HG02943 (cell line): ENCODE measurements at regions not wholly inside any gene's neighbourhood (a gene's known extent, or its start where the extent isn't known, plus 50 kb on each side); places are given as distances from the start of the nearest gene placed in this dataset.
"Not testable (repeated sequence)": the region's sequence is repeated elsewhere in the genome, so short reads cannot be mapped to it uniquely, and the experiment has no call there.

Source experiments
- ATAC-seq: cut with Tn5 transposase; IDR thresholded peaks from one replicate; pipeline ENCODE4 v1.9.1; 2021; ENCODE audit warnings: mild to moderate bottlenecking, low read depth, moderate library complexity; ENCODE audit not compliant: unreplicated experiment

GRCh38 chr11:96875712-96876111 is 485.9 kb downstream of the JRKL start:
- ATAC-seq, result no peak

DNA sequence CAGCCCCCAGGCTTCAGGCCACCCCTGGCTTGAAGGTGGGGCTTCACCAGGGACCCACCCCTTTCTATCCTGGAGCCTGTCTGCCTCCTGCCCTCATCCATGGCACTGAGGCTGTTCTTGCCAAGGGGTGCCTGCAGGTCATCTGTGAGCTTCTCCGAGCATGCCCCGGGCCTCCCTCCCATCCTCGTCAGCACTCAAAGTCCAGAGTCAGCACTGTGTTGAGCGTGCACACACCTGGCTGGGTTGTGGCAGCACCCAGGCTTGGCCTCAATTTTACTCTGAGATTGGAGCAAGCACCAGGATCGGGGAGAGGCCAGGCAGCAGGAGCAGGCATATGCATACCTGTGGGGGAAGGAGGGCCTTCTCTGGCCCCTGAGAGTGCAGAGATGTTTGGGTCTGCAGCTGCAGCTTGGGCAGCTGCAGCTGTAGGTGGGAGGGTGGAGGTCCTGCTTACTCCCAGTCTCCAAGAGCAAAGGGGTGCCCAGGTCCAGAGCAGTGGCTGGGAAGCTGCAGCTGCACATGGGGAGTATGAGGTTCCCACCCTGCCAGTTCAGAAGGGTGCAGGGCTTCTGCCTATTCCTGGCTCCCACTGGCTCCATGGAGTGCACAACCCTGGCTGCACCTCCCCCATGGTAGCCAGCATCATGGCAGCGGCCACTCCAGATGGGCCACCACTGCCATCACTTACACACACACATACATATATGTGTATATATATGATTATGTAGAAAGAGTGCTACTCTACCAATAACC is 488.7 kb downstream of the JRKL start:
- no peak for ATAC-seq

- not testable (repeated sequence) for ATAC-seq
These were observed 492.8 kb downstream of the JRKL start for GRCh38 chr11:96882622-96883021.

DNA sequence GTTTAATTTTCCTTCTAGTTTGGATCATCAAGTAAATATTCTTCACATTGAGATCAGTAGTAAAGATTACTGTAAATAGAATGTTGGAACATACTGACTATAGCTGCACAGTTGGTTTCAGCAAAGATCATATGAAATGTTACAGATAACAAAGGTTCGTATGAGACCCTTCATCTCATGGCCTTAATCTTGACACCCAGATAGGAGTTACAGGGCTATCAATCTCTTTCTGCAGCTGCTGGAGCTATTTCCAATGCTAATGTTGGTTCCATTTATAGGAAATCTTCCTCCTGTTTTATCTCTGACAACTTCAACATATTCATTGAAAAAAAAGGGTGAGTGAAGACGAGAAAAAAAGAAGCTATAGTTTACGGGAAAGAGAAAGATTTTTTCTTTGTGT is 495.6 kb downstream of the JRKL start:
- ATAC-seq, result no peak

- no peak for ATAC-seq
These were observed 496.1 kb downstream of the JRKL start for GRCh38 chr11:96885912-96886311.

GRCh38 chr11:96893988-96894387 is 504.2 kb downstream of the JRKL start:
- ATAC-seq, result no peak

DNA sequence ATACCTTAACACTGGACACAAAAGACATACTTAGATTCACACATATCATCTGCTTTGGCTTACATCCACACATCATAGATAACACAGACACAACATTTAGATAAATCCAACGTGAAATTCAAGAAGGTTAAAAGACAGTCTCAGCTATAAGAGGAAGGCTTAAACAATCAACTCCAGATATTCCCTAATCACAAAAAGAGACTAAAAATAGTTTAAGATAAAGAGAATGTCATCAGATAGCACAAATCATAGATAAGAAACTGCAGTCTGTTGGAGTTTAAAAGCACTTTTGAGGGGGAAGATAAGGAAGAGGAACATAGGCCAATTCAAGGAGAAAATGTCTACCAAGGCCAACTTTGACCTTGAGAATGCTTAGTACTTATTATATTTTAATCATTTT is 504.8 kb downstream of the JRKL start:
- ATAC-seq, result no peak

- no peak for ATAC-seq
These were observed 510.2 kb downstream of the JRKL start for GRCh38 chr11:96899971-96900370.

GRCh38 chr11:96905143-96905542 is 515.3 kb downstream of the JRKL start:
- no peak for ATAC-seq

DNA sequence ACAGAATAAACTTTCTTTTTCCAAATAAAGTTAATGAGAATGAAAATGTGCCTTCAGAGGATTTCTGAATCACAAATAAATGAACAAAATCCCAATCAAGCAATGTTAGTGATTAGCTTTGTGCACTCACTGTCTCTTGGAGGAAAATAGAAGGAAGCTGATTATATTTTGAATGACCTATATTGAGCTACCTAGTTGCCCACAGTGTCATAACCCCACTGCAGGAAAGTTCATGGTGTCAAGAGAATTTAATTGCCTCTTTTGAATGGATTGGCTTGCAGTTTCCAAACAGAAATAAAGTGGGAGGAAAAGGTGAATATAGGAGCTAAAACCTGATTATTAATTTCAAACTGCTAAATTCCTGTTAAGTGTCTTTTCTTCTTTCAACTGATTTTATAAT is 515.9 kb downstream of the JRKL start:
- ATAC-seq, result no peak

- no peak for ATAC-seq
These were observed 516.7 kb downstream of the JRKL start for GRCh38 chr11:96906476-96906875.

GRCh38 chr11:96925862-96926261 is 536.0 kb downstream of the JRKL start:
- ATAC-seq, result no peak

DNA sequence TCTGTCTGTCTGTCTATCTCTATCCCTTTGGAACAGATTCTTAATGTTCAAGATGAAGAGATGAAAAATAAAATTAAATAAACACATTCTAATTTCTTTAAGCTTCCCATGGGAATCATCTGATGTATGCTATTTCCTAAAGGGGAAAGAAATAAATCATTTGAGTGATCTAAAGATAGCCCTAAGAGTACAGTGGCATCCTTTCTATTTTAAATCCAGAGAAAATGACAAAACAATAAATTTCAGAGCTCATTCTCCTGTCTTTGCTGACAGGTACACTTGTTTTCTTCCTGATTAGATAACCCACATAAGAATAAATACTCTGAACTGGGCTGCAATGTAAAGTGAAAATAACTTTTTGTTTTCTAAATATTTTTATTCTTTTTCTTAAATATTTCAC is 550.4 kb downstream of the JRKL start:
- ATAC-seq, result no peak

DNA sequence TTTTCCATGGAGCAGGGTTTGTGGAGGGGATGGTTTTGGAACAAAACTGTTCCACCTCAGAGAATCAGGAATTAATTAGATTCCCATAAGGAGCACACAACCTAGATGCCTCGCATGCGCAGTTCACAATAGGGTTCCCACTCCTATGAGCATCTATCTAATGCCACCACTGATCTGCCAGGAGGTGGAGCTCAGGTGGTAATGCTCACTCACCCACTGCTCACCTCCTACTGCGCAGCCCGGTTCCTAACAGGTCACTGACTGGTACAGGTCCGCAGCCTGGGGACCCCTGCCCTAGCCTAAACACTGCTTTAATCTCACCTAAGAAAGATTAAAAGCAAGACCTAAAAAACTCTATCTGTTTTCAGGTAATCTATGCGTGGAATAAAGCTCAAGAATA is 553.0 kb downstream of the JRKL start:
- ATAC-seq, result no peak

DNA sequence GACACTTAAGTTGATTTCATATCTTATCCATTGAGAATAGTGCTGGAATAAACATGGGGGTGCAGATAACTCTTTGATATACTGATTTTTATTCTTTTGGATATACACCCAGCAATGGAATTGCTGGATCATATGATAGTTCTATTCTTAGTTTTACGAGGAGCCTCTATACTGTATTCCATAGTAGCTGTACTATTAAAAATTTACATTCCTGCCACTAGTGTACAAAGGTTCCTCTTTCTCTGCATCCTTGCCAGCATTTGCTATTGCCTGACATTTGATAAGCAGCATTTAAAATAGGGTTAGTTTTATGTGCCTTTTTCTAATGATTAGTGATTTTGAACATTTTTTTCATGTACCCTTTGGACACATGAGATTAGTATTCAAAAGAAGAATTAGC is 554.2 kb downstream of the JRKL start:
- ATAC-seq, result no peak

DNA sequence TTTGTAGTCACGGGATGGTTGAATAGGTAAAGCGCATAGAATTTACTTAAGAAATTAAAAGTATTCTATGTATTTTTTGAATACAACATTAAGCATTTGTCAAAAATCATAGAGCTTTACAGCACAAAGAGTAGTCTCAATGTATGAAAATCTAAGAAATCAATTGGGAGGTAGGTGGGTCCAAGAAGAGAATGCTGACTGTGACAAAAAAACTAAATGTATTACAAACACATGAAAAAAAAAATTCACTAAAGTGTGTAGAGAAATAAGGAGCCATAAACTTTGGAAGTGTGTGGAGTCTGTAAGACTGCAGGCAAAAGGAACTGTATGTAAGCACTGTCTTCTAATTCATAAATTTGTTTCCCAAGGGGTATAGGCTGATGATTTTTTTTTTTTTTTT is 558.3 kb downstream of the JRKL start:
- no peak for ATAC-seq

- no peak for ATAC-seq
These were observed 559.7 kb downstream of the JRKL start for GRCh38 chr11:96949464-96949863.

DNA sequence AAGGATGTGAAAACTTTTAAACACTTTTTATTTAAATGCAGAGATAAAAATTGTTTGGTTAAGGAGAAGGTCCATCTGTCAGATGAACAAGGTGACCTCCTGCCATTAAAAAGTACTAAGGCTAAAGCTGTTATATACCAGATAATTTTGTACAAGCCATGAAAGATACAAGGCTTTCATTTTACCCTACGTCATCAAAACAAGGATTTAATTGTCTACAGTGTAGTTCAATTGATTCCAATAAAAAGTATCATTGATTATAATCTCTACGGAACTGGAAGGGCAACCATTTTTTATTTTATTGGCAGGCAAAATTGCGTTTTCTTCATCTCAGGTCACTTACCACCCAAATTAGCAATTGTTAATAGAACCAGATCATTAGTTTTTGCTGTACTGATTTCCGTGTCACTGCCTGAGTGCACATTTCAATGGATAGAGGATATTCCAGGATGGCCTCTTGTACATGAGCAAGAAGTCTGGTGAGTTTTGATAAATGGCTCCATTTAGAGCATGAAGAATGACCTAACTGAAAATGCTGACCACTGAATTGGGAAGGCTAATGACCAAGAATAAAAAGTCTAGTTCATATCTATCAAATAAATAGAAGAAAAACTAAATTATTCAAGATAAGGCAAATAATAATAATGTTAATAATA is 564.9 kb downstream of the JRKL start:
- no peak for ATAC-seq

GRCh38 chr11:96960476-96960875 is 570.7 kb downstream of the JRKL start:
- no peak for ATAC-seq

DNA sequence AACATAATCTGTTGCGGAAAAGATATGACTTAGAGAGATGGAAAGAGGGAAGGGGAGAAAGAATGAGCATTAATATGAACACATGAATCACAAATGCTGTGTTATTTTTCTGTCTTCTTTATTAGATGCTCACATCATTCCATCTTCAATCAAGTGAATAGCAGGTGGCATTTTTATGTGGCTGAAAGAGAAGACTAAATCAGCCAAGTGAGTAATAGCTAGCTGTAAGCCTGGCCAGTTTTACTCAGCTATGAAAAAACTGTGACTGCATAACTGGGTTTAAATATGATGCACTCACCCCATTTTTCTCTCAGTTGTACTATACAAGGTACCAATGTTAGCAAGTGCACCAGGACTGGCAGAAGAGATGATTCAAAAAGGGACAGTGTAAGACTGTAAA is 571.1 kb downstream of the JRKL start:
- no peak for ATAC-seq

DNA sequence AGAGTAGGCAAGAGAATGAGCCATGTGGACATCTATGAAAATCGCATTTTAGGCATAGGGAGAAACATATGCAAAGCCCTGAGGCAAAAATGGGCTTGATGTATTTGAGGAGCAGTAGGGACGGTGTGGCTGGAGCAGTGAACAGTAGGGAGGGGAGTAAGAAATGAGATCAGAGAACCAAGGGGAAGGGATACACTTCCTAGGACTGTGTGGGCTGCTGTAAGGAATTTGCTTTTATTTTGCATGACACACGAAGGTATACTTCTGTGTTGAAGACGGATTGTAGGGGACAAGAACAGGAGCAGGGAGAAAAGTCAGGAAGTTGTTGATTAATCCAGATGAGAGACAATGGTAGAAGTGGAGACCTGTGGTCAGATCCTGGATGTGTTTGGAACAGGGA is 572.1 kb downstream of the JRKL start:
- ATAC-seq, result no peak

- no peak for ATAC-seq
These were observed 573.6 kb downstream of the JRKL start for GRCh38 chr11:96963375-96963774.
